GM19395 (cell line): ENCODE measurements at regions not wholly inside any gene's neighbourhood (a gene's known extent, or its start where the extent isn't known, plus 50 kb on each side); places are given as distances from the start of the nearest gene placed in this dataset.

Experiments
- ATAC-seq: cut with Tn5 transposase; IDR thresholded peaks from one replicate; pipeline ENCODE4 v1.9.1; 2021; ENCODE audit warnings: mild to moderate bottlenecking, moderate library complexity; ENCODE audit not compliant: unreplicated experiment

- ATAC-seq, result no peak
Observed at GRCh38 chrX:98516120-98516519, 1632.4 kb downstream of the RPA4 start.

GRCh38 chrX:98523026-98523425, 1639.3 kb downstream of the RPA4 start:
- no peak for ATAC-seq

- ATAC-seq, result no peak
Observed at GRCh38 chrX:98523521-98523920, 1639.8 kb downstream of the RPA4 start.

GRCh38 chrX:98548519-98548918, 1664.8 kb downstream of the RPA4 start:
- no peak for ATAC-seq

GRCh38 chrX:98568795-98569194, 1685.1 kb downstream of the RPA4 start:
- ATAC-seq, result no peak

- ATAC-seq, result no peak
Observed at GRCh38 chrX:98605941-98606340, 1722.2 kb downstream of the RPA4 start.

GRCh38 chrX:98607739-98608138, 1724.0 kb downstream of the RPA4 start:
- no peak for ATAC-seq

- no peak for ATAC-seq
Observed at GRCh38 chrX:98627645-98628044, 1743.9 kb downstream of the RPA4 start.

- ATAC-seq, result no peak
Observed at GRCh38 chrX:98637451-98637850, 1753.7 kb downstream of the RPA4 start.

- ATAC-seq, result no peak
Observed at GRCh38 chrX:98646351-98646750, 1762.6 kb downstream of the RPA4 start.

- ATAC-seq, result no peak
Observed at GRCh38 chrX:98654565-98654964, 1755.5 kb downstream of the PCDH19 start.
